ENCODE measurements at regions not wholly inside any gene's neighbourhood (a gene's known extent, or its start where the extent isn't known, plus 50 kb on each side); places are given as distances from the start of the nearest gene placed in this dataset.

GRCh38 chr3:153577059-153577736 lies 415.2 kb downstream of the RAP2B start:
- in situ Hi-C loops (cut with HindIII; ENCODE audit: low sequenced_read_pairs): no loop called here
- H3K4me3 ChIP-seq (ENCODE audit: low read depth, low read length): no peak overlapping the region
- DNase-seq (ENCODE audit: low read depth): no peak
- no peak for TF ChIP-seq CTCF (IDR thresholded peaks at IDR 0.05; ENCODE audit: low read depth, low read length, missing control alignments)

- H3K4me3 ChIP-seq (ENCODE audit: low read depth, low read length): no peak overlapping the region
- no peak for DNase-seq (ENCODE audit: low read depth)
- in situ Hi-C loops (cut with HindIII; ENCODE audit: low sequenced_read_pairs): no loop called here
- no peak for TF ChIP-seq CTCF (IDR thresholded peaks at IDR 0.05; ENCODE audit: low read depth, low read length, missing control alignments)
Measured at GRCh38 chr3:153578046-153578445, 416.0 kb downstream of the RAP2B start.

- DNase-seq (ENCODE audit: low read depth): no peak
- in situ Hi-C loops (cut with HindIII; ENCODE audit: low sequenced_read_pairs): loop anchor here (10.0 kb wide), 2 partner anchors 425 to 565 kb away; partner anchors contain the start of gene RAP2B
- no peak for TF ChIP-seq CTCF (IDR thresholded peaks at IDR 0.05; ENCODE audit: low read depth, low read length, missing control alignments)
- no peak overlapping the region for H3K4me3 ChIP-seq (ENCODE audit: low read depth, low read length)
Measured at GRCh38 chr3:153590051-153590450, 428.0 kb downstream of the RAP2B start.

DNA sequence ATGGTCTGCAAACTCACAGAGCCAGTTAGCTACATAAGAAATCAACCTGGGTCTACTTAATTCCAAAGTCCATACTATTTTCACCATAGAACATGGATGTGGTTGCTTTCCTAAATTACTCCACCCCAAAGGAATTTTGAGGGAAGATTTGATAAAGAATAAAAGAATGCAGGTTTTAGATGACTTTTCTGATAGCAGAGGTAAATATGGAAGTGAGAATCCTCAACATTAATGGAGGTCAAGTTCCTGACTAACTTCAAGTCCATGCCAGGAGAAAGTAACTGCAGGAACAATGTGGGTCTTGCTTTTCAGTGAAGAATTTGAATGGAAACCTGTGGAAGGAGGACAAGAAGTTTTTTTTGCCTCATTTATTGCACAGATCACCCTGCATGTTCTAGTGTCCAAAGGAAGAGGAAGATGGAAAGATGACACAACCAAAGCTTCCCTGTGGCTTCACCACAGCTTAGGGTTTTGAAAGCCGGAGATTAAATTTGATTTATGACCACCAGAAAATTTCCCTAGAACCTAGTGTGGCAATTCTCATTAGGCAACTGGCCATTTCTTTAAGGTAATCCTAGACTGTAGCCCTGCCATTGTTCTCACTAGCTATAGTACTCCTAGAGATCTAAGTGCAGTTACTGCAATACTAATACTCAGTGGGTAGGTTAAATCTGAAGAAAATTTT lies 429.7 kb downstream of the RAP2B start:
- TF ChIP-seq CTCF (IDR thresholded peaks at IDR 0.05; ENCODE audit: low read depth, low read length, missing control alignments): no peak
- in situ Hi-C loops (cut with HindIII; ENCODE audit: low sequenced_read_pairs): loop anchor here (10.0 kb wide), 2 partner anchors 427 to 567 kb away; partner anchors contain the start of gene RAP2B
- H3K4me3 ChIP-seq (ENCODE audit: low read depth, low read length): no peak overlapping the region
- DNase-seq (ENCODE audit: low read depth): no peak

DNA sequence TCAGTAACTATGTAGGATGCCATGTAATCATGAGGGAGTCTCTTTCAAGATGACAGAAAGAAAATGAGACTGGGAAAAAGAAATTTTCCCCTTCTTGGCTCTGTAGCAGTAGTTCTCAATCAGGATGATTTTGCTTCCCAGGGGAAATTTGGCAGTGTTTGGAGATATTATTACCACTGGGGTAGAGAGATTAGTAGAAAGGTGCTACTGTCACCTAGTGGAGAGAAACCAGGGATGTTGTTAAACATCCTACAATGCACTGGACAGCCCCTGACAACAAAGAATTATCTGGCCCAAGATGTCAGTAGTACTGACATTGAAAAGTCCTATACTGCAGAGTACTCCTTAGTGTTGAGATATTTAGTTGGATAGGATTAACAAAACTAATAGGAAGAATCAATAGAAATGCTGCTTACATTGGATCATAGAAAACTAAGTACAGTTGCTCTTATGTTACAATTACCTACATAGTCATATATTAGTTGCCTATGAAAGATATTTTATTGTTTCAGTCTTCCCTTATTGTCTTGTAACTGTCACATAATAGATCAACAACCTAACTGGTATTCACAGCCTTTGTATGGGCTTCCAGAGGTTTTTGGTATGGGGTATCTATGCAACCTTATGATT lies 433.3 kb downstream of the RAP2B start:
- no peak overlapping the region for H3K4me3 ChIP-seq (ENCODE audit: low read depth, low read length)
- peak; percentile 84 for TF ChIP-seq CTCF (IDR thresholded peaks at IDR 0.05; ENCODE audit: low read depth, low read length, missing control alignments)
- in situ Hi-C loops (cut with HindIII; ENCODE audit: low sequenced_read_pairs): loop anchor here (10.0 kb wide), 2 partner anchors 430 to 570 kb away; partner anchors contain the start of gene RAP2B
- DNase-seq (ENCODE audit: low read depth): peak; percentile 60

- TF ChIP-seq CTCF (IDR thresholded peaks at IDR 0.05; ENCODE audit: low read depth, low read length, missing control alignments): no peak
- in situ Hi-C loops (cut with HindIII; ENCODE audit: low sequenced_read_pairs): loop anchor here (10.0 kb wide), 2 partner anchors 432 to 572 kb away; partner anchors contain the start of gene RAP2B
- no peak for DNase-seq (ENCODE audit: low read depth)
- no peak overlapping the region for H3K4me3 ChIP-seq (ENCODE audit: low read depth, low read length)
Measured at GRCh38 chr3:153596401-153596800, 434.4 kb downstream of the RAP2B start.

Data from astrocyte of the cerebellum (primary cell).